GM21737 (cell line): ENCODE measurements at regions not wholly inside any gene's neighbourhood (a gene's known extent, or its start where the extent isn't known, plus 50 kb on each side); places are given as distances from the start of the nearest gene placed in this dataset.

Experiments
- ATAC-seq: cut with Tn5 transposase; IDR thresholded peaks from one replicate; pipeline ENCODE4 v1.9.1; 2021; ENCODE audit warnings: mild to moderate bottlenecking, moderate library complexity; ENCODE audit not compliant: unreplicated experiment

- ATAC-seq: no peak
Measured at GRCh38 chr3:187899246-187899645, 154.0 kb upstream of the BCL6 start.

DNA sequence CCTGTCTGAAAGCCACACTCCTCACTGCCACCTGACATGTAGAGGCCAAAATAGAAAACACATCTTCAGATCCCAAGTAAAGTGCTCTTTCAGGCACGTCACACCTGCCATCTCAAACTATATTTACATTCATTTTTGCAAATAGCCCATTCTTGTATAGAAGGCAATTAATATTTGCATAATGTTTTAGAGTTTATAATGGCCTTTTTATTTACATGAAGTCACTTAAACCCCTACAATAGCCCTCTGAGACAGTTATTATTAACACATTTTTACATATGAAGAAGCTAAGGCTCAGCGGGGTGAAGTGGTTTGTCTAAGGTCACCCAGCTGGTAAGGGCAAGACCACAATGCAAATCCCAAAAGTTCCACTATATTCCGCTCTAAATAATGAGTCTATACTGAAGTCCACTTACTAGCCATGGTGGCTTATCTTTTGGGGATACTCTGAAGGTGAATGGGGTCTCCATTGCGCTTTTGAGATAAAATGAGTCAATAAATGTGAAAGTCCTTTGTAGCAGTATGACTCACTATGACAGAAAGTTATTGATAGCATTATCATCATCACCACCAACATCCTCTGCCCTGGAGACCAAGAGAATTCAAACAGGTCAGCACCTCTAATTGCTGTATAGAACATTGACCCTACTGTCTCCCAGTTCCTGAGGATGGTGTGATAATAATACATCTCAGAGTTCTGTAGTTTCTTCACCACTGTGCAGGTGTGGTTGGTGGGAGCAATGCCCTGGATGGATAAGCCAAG lies 155.9 kb upstream of the BCL6 start:
- ATAC-seq: no peak

- ATAC-seq: peak; percentile 64
Measured at GRCh38 chr3:187902041-187902471, 156.8 kb upstream of the BCL6 start.

GRCh38 chr3:187902936-187903335 lies 157.7 kb upstream of the BCL6 start:
- ATAC-seq: no peak

DNA sequence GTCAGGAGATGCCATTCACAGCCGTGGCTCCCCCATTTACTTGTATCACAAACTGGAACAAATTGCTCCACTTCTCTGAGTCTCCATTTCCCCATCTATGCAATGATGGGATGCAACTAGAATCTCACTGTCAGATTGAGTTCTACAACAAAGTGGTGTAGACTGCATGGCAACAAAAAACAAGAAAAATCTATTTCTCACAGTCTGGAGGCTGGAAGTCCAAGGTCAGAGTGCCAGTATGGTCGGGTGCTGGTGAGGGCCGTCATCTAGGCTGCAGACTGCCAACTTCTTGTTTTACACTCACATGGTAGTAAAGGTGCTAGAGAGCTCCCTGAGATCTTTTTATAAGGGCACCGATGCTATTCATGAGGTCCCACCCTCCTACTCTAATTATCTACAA lies 158.4 kb upstream of the BCL6 start:
- ATAC-seq: no peak

GRCh38 chr3:187906416-187906815 lies 161.1 kb upstream of the BCL6 start:
- no peak for ATAC-seq

GRCh38 chr3:187906920-187907319 lies 161.7 kb upstream of the BCL6 start:
- ATAC-seq: no peak

DNA sequence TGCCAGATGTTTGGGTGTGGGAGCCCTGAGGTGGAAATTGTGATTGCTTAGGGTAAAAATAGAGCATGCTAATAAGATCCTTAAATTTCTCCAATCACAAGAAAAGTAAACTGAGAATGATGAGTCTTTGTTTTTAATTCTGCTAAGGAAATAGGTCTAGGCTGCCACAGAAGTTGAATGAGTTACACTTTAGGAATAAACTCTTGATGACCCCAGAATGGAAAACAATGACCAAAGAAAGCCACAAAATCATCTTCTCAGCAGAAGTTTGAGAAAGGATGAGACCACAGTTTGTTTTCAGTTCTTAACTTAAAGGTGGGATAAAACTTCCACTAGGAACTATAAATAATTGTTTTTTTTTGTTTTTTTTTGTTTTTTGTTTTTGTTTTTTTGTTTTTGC lies 164.6 kb upstream of the BCL6 start:
- no peak for ATAC-seq

- no peak for ATAC-seq
Measured at GRCh38 chr3:187912007-187912406, 166.7 kb upstream of the BCL6 start.

DNA sequence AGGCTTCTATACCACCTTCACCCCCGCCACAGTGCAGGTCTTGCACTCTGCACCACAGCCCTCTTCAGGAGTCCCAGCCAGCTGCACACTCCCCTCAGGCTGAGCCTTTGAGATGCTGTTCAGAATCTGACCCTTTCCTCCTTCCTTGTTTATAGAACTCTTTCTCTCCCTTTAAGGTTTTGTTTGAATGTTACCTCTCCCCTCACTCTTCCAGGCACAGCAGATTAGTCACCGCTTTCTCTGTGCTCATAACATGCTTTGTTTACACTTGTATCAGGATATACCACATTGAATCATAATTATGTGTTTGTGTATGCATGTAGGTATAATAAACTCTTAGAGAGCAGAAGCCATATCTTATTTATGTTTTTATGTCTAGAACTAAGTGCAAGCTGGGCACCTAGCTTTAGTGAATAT lies 168.4 kb upstream of the BCL6 start:
- ATAC-seq: no peak

GRCh38 chr3:187914231-187914630 lies 169.0 kb upstream of the BCL6 start:
- ATAC-seq: no peak

DNA sequence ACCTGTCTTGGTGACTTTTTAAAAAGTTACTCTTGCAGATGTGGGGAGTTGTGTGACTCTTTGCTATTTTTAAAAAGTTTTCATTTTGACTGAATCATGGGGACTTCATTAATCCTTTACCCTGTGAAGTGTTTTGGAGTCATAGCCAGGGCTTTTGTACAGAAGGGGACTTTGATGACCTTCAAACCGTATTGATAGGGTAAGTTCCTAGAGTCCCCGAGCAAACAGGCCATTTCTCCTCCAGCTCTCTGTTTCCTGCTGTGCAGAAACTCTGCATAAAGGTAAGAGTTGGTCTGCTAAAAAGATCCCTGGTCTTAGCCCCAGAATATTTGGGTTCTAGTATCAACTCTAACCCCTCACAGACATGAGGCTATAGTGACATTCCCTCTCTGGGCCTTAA lies 170.8 kb upstream of the BCL6 start:
- ATAC-seq: no peak

DNA sequence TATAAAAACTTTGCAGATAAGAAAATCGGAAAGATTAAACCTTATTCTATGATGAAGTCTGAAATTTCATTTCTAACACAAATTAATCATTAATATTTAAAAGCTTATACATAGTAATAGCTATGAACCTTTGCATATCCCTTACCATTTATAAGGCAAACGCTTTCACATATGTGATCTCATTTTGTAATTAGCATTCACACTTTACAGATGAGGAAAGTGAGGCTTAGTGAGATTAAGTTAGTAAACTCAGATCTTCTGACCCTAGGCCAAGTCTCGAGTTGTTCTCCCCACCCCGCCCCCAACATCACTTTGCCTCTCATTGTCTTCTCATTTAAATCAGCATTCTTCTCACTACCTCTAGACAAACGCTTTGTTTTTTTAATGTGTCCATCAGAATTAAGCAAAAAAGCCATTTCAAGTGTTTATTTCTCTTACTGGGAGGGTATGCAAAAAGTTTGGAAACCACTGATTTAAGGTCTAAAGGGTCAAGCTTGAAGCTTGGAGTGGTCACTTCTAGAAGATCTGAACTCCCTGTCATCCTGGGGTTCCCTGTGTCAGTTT lies 172.9 kb upstream of the BCL6 start:
- ATAC-seq: no peak

DNA sequence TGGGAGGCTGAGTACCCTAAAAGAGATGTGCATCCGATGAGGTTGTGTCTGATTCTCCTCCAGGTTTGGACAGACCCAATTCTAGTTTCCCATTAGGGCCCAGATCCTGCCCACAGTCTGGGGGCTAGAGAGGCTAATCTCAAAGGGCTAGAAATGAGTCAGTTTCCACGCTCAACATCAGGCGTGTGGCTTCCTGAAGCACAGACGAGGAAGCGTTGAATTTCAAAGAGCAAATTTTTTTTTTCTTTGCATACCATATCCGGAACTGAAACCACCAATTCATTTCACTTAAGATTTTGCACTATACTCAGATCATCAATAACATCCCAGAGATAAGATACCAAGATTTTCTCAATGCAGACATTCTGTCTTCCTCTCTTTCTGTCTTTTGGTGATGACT lies 173.8 kb upstream of the BCL6 start:
- peak; percentile 79 for ATAC-seq

DNA sequence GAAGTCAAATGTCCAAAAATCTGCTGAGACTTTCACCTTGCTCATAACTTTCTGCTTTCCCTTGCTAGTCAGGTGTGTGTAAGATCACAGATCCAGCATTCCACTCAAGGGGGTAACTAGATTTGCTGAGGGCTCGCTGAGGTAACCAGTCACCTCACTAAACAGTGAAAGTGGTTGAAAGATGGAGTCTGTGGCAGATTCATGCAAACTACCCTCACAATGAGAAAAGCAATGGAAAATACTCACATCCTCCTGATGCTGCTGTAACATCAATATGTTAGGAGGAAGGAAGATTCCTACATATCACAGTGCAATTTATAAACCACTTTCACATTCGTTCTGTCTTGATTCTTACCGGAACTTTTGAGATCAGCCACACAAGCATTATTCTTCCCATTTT lies 174.3 kb upstream of the BCL6 start:
- ATAC-seq: peak; percentile 40

GRCh38 chr3:187920030-187920429 lies 174.8 kb upstream of the BCL6 start:
- no peak for ATAC-seq

- no peak for ATAC-seq
Measured at GRCh38 chr3:187920913-187921312, 175.6 kb upstream of the BCL6 start.

DNA sequence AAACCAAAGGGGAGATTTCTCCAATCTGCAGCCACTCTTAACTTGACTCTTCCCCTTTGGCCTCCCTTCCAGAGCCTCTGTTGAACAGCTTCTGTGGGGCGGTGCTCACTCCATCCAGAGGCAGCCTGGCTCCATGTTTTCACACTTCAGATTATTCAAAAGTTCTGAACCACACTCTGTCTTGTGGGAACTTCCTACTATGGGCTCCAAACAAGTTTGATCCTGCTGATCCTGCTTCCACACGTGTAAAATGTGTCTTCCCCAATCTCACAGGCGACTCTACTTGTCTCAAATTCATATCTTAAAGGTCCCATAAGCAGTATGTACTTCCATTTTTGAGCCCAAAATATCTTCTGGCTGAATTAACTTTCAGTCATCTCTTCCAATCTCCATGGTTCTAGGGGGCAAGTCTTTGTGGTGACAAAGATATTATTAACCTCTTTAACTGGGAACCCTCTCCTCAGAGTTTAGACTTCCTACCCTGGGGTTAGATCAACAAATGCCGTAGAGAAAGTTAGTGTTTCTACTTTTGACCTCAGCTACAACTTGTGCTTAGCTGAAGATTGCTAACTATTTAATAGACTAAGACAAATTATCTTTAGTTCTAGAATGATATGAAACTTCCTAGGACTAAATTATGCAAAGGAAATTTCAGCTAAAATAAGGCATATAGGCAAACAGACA lies 176.3 kb upstream of the BCL6 start:
- no peak for ATAC-seq

- no peak for ATAC-seq
Measured at GRCh38 chr3:187922704-187923416, 177.6 kb upstream of the BCL6 start.

DNA sequence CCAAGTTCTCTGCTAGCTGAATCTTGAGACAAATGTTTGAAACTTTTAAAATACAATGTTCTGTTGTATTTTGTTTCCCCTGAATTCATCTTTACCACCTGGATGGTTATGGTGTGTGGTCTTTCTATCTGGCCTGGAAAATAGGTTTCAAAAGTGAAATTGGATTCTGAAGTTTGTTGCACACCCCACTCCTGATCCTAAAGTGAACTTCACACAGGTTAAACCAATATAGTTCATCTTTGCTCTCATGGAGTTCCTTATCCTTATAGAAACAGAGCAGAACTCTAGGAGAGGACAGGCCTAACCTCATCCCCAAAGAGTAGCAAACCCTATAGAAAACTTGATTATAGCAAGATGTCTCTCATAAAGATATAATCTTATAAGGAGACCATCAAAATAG lies 179.4 kb upstream of the BCL6 start:
- no peak for ATAC-seq

DNA sequence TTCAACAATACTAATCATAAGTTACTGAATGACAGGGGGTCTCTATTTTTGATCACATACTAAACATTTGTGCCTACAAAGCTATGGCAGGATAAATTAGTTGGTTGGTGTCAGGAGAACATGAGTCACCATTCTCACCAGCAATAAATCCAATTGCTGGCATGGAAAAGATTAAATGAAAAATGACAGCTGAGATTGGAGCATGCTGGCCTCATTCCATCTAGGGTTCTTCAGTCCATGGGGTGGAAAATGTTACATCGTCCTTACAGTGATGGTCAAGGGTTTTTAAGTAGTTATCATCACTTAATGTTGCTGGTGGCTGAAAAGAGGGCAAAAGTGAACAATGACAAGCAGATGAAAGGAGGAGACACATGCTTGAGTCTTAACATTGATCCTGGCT lies 180.1 kb upstream of the BCL6 start:
- ATAC-seq: no peak

- ATAC-seq: no peak
Measured at GRCh38 chr3:187926620-187927019, 181.4 kb upstream of the BCL6 start.
